ENCODE measurements at regions not wholly inside any gene's neighbourhood (a gene's known extent, or its start where the extent isn't known, plus 50 kb on each side); places are given as distances from the start of the nearest gene placed in this dataset.
"Not testable (repeated sequence)": the region's sequence is repeated elsewhere in the genome, so short reads cannot be mapped to it uniquely, and the experiment has no call there.

DNA sequence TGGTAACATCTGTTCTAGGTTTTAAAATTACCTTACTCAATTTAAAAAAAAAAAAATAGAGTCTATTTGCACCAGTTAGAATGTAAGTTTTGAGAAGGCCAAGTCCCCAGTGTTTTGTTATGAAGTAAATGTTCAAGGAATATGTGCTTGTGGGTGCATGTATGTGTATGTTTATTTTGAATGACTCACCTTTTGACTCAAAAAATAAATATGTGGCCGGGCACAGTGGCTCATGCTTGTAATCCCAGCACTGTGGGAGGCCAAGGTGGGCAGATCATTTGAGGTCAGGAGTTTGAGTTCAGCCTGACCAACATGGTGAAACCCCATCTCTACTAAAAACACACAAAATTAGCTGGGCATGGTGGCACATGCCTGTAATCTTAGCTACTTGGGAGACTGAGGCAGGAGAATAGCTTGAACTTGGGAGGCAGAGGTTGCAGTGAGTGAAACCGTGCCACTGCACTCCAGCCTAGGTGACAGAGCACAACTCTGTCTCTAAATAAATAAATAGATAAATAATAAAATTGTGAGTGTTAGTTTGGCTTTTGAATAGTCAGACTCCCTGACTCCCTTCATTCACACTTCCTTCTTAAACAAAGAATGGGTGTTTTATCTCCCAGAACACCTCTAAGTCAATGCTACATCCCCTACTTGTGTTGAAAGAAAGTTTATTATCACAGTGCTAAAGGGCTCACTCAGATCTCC is 511.3 kb upstream of the PCDH7 start (continued):
- TF ChIP-seq ZNF462 (CRISPR knock-in tag; IDR thresholded peaks at IDR 0.05): no peak

DNA sequence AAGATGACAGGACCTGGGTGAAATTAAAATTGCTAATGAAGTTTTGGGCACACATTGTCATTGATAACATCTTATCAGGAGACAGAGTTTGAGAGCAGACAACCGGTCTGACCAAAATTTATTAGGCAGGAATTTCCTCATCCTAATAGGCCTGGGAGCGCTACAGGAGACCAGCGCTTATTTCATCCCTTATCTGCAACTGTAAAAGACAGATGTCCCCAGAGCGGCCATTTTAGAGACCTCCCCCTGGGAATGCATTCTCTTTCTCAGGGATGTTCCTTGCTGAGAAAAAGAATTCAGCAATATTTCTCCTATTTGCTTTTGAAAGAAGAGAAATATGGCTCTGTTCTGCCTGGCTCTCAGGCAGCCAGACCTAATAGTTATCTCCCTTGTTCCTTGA is 504.2 kb upstream of the PCDH7 start:
- not testable (repeated sequence) for ATAC-seq; H3K4me1 Mint-ChIP-seq; H4K20me1 ChIP-seq (replicated peaks; ENCODE audit: insufficient read depth); DNase-seq (ENCODE audit: low spot score); H3K4me2 ChIP-seq; H3F3A ChIP-seq (replicated peaks; ENCODE audit: low read depth); H3K27ac Mint-ChIP-seq; H3K27me3 ChIP-seq (ENCODE audit: insufficient read depth); H3K27me3 Mint-ChIP-seq (ENCODE audit: insufficient read depth, low read depth, poor library complexity); H3K4me3 ChIP-seq; H3K4me3 Mint-ChIP-seq; H2AFZ ChIP-seq; H3K27ac ChIP-seq (ENCODE audit: low read depth); H3K36me3 ChIP-seq (ENCODE audit: insufficient read depth); H3K79me2 ChIP-seq (replicated peaks; ENCODE audit: insufficient read depth); H3K4me1 ChIP-seq (ENCODE audit: insufficient read depth)
- Mint-ChIP-seq H3K9me3 (peaks cover 37% of the 10 kb centered on the region), H3K36me3 (ENCODE audit: low read depth) (peaks cover 36% of the 10 kb centered on the region)
- peaks cover 13% of the 10 kb centered on the region; the same call in 1 of the 2 replicates for H3K9me2 ChIP-seq (ENCODE audit: insufficient read depth)

GRCh38 chr4:30245140-30245539 is 475.0 kb upstream of the PCDH7 start:
- no peak for ATAC-seq
- peaks cover 3% of the 10 kb centered on the region for H3K27me3 Mint-ChIP-seq (ENCODE audit: insufficient read depth, low read depth, poor library complexity)
- H3F3A ChIP-seq (replicated peaks; ENCODE audit: low read depth): no peaks in the 10 kb centered on the region
- no peak for TF ChIP-seq STAT1 (IDR thresholded peaks at IDR 0.05; ENCODE audit: unreplicated experiment)
- TF ChIP-seq EZH2 (IDR thresholded peaks at IDR 0.05; ENCODE audit: low read depth, unreplicated experiment): no peak
- no peak for TF ChIP-seq ZNF114 (CRISPR knock-in tag; IDR thresholded peaks at IDR 0.05)
- TF ChIP-seq, protein P1, sequence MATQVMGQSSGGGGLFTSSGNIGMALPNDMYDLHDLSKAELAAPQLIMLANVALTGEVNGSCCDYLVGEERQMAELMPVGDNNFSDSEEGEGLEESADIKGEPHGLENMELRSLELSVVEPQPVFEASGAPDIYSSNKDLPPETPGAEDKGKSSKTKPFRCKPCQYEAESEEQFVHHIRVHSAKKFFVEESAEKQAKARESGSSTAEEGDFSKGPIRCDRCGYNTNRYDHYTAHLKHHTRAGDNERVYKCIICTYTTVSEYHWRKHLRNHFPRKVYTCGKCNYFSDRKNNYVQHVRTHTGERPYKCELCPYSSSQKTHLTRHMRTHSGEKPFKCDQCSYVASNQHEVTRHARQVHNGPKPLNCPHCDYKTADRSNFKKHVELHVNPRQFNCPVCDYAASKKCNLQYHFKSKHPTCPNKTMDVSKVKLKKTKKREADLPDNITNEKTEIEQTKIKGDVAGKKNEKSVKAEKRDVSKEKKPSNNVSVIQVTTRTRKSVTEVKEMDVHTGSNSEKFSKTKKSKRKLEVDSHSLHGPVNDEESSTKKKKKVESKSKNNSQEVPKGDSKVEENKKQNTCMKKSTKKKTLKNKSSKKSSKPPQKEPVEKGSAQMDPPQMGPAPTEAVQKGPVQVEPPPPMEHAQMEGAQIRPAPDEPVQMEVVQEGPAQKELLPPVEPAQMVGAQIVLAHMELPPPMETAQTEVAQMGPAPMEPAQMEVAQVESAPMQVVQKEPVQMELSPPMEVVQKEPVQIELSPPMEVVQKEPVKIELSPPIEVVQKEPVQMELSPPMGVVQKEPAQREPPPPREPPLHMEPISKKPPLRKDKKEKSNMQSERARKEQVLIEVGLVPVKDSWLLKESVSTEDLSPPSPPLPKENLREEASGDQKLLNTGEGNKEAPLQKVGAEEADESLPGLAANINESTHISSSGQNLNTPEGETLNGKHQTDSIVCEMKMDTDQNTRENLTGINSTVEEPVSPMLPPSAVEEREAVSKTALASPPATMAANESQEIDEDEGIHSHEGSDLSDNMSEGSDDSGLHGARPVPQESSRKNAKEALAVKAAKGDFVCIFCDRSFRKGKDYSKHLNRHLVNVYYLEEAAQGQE (IDR thresholded peaks at IDR 0.05; ENCODE audit: unreplicated experiment): no peak
- TF ChIP-seq JUNB (IDR thresholded peaks at IDR 0.05; ENCODE audit: unreplicated experiment): no peak
- TF ChIP-seq ZNF331 (CRISPR knock-in tag; IDR thresholded peaks at IDR 0.05; ENCODE audit: low read depth): no peak
- no peak for TF ChIP-seq EZH2phosphoT487 (IDR thresholded peaks at IDR 0.05; ENCODE audit: unreplicated experiment)
- no peak for TF ChIP-seq ETS1 (IDR thresholded peaks at IDR 0.05)
- TF ChIP-seq POLR2AphosphoS5 (IDR thresholded peaks at IDR 0.05; ENCODE audit: low read depth): no peak

More at GRCh38 chr4:30245140-30245539, 475.0 kb upstream of the PCDH7 start:
- Histone ChIP-seq H3K27me3 (ENCODE audit: insufficient read depth) (no peaks in the 10 kb centered on the region), H3K79me2 (replicated peaks; ENCODE audit: insufficient read depth) (no peaks in the 10 kb centered on the region), H4K20me1 (replicated peaks; ENCODE audit: insufficient read depth) (no peaks in the 10 kb centered on the region), H3K27ac (ENCODE audit: low read depth) (no peak overlapping the region), H2AFZ (peak overlapping the region; percentile 84; the same call in 1 of the 2 replicates), H3K36me3 (ENCODE audit: insufficient read depth) (no peaks in the 10 kb centered on the region), H3K4me2 (no peak overlapping the region), H3K9me2 (ENCODE audit: insufficient read depth) (peaks cover 18% of the 10 kb centered on the region), H3K4me3 (no peak overlapping the region), H3K4me1 (ENCODE audit: insufficient read depth) (no peaks in the 10 kb centered on the region)
- Mint-ChIP-seq H3K4me1 (no peaks in the 10 kb centered on the region), H3K9me3 (peaks cover 29% of the 10 kb centered on the region), H3K36me3 (ENCODE audit: low read depth) (peaks cover 16% of the 10 kb centered on the region), H3K4me3 (no peak overlapping the region), H3K27ac (no peak overlapping the region)
- no peak for DNase-seq (ENCODE audit: low spot score)
